ENCODE measurements at regions not wholly inside any gene's neighbourhood (a gene's known extent, or its start where the extent isn't known, plus 50 kb on each side); places are given as distances from the start of the nearest gene placed in this dataset.

DNA sequence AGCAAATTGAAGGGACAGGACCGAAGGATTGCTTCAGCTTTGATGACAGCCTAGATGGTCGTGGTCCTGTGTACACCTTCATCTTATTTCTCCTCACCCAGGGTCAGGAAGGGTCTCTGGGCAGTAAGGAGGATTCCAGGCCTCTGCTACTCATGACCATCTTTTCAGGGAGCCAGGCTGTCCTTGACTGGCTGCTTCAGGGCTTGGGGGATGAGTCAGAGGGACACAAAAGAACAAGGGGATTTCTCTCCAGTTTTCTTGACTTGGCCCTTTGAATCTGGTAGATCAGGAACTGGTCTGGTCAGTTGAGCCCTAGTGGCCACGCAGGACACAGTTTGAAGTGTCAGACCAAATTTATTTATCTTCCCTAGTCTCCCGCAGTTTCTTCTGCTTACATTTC is 402.1 kb upstream of the CHD6 start:
- DNase-seq, result no peak

DNA sequence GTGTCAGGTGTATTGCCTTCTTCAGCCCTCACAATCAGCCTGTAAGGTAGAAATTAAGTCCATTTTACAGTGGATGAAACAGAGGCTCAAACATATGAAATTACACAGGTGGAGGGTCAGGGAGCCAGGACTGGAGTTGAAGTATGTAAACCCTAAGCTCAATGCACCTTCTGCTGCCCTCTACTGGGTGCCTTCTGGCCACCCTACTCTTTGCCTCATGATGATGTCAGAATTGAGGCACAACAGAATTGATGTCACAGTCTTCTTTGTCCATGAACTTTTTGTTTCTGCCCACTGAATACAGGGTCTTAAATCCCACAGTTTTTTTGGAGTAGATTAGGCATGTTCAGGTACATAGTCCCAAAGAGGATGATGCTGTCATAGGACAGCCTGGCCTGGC is 400.8 kb upstream of the CHD6 start:
- peak; percentile 4 for DNase-seq

GRCh38 chr20:42010090-42010489 is 391.9 kb upstream of the CHD6 start:
- no peak for DNase-seq

GRCh38 chr20:42007251-42007650 is 389.1 kb upstream of the CHD6 start:
- no peak for DNase-seq

DNA sequence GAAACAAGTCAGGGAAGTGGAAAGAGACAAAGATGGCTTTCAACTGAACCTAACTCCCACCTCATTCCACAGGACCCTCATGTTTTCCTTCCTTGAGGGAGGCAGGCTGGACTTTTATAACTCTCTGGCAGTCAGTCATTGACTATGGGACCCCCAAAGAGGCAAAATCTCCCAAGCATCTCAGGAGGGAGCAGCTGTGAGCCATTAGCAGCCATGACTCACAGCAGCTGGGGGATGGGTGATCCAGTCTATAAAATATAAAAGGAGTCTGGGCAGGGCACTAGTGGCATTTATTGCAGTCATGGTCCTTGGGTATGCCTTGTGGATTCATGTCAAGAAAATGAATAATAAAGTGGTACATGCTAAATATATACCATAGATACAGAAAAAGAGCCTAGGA is 387.0 kb upstream of the CHD6 start:
- no peak for DNase-seq

- DNase-seq, result no peak
These were observed 385.2 kb upstream of the CHD6 start for GRCh38 chr20:42003380-42003779.

DNA sequence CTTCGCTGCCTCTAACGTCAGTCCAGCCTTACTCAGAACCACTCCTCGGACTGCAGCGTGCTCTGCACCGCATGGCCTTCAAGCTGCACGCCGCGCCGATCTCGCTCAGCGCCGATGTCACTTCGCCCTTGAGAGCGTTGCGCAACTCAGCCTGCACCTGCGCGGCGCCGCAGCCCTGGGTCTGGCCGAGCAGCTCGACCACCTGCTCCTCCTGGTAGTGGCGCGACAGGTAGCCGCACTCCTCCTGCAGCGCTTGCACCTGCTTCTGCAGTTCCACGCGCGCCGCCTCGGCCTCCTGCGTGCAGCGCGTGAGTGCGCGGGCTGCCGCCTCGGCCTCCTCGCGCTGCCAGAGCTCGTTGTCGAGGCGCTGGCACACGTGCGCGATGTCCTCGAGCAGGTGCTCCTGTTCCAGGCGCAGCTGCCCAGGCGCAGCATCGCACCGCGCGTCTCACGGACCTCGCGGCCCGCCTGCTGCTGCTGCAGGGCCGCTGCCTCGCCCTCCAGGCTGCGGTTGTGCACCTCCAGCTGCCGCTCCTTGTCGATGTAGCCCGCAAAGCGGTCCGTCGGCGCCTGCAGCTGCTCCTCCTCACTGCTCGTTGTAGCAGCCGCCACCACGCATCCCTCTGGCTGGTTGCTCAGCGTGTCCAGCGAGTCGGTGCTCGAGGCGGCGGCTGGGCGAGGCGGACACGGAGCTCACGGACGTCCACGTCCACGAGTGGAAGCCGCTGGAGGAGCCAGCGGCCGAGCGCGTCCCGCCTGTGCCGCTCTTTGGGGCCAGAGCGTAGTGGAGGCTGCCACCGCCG is 380.6 kb upstream of the CHD6 start:
- DNase-seq, result no peak

DNA sequence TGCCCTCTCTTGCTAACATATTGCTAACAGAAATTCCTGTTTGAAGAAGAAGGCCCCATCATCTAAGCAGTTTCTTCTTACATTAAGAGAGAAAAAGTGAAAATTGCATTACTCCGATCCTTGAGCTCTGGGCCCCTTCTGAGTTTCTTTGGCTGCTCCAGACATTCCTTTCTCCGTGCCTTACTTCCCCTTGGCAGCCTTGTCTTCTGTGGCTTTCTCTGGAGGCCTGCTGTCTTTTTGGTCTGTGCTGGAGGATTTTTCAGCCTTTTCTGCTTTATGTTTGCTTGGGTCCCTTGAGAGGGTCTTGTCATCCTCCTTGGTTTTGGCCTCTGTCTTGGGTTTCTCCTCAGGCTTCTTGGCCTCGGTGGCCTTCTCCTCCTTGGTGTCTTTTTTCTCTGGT is 378.8 kb upstream of the CHD6 start:
- DNase-seq, result no peak

- DNase-seq, result no peak
These were observed 374.3 kb upstream of the CHD6 start for GRCh38 chr20:41992481-41992880.

- DNase-seq, result no peak
These were observed 373.2 kb upstream of the CHD6 start for GRCh38 chr20:41991412-41991811.

DNA sequence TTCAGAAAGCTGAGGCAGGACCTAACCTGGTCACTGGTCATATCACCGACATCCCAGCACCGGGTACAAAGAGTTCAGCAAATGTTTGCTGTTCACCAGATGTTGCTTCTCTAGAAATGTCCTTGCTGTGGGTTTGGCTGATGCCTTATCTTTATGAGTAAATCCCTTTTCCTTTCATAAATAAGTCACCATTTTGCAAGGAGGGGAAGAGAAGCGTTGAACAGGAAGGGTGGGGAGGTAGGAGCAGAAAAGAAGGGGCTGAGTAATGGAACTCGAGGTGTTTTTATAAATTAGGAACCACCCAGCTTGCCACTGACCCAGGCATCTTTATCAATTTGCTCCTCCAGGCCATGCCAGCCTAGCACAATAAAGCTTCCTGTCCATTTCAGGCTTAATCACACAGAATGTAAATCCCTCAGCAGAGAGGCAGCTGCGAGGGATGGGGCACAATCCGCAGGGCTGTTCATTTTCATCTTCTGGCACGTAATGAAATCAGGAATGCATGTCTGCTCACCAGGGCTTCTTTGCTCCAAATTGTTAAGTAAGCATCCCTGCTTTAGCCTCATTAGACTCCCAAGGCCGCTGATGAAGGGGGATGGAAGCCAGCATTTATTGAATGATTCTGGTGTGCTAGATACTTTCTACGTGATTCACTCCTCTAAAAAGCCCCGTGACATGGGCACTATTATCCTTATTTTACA is 371.9 kb upstream of the CHD6 start:
- DNase-seq, result no peak

- no peak for DNase-seq
These were observed 371.0 kb upstream of the CHD6 start for GRCh38 chr20:41989039-41989679.

DNA sequence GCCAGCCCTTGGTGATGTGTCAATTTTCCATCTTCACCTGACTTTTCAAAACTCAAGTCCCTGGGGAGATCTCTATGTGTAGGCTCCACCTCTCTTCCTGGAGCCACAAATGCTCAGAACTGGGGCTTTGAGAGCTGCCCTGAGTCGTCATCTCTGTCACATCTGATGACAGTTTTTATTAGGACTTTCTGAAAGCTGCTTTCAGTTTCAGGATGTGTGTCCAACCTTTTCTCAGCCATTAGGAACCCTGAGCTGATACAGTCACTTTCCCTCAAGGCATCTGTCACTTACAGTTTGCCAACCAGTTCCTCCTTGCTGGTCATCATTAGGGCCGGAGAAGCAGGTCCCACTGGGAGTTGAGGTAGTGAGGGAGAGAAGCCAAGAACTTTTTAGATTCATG is 365.9 kb upstream of the CHD6 start:
- no peak for DNase-seq

GRCh38 chr20:41983159-41983558 is 365.0 kb upstream of the CHD6 start:
- no peak for DNase-seq

- DNase-seq, result no peak
These were observed 363.6 kb upstream of the CHD6 start for GRCh38 chr20:41981746-41982145.

DNA sequence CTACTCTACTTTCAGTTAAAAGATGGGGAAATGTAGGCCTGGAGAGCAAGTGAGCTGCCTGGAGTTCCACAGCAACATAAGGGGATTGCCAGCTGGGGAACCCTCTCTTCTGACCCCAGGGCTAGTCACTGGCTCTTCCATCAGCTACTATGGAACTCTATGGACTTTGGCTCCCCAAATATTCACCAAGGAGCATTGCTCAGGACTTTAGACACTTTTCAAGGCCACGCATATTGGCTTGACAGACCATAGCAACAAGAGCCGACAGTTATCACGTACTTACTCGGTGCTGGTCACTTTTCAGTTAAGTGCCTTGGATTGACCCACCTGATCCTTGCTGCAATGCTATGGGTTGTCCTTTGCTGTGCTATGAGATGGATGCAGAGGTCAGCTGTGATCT is 360.7 kb upstream of the CHD6 start:
- no peak for DNase-seq

DNA sequence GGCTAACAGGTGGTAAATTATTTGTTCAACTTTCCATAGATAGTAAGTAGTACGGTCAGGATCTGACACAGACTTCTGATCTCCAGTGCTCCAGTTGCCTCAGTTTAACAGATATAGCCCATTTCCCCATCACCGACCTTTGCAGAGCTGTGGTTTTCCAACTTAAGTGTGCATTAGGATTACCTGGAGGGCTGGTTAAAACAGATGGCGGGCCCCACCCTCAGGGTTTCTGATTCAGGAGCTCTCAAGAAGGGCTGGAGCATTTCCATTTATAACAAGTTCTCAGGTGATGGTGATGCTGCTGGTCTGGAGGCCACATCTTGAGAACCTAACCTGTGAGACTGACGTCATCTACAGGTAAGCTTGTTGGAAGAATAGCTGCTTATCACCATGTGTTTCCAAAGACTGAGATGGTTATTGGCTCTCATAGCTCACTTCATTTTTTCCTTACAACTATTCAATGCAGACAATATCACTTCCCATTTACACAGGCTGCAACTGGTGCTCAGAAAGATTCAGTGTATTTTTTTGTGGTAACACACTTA is 360.1 kb upstream of the CHD6 start:
- DNase-seq, result no peak

- DNase-seq, result no peak
These were observed 351.5 kb upstream of the CHD6 start for GRCh38 chr20:41969656-41970055.

- no peak for DNase-seq
These were observed 342.0 kb upstream of the CHD6 start for GRCh38 chr20:41960166-41960565.

GRCh38 chr20:41958391-41958790 is 340.2 kb upstream of the CHD6 start:
- DNase-seq, result no peak

DNA sequence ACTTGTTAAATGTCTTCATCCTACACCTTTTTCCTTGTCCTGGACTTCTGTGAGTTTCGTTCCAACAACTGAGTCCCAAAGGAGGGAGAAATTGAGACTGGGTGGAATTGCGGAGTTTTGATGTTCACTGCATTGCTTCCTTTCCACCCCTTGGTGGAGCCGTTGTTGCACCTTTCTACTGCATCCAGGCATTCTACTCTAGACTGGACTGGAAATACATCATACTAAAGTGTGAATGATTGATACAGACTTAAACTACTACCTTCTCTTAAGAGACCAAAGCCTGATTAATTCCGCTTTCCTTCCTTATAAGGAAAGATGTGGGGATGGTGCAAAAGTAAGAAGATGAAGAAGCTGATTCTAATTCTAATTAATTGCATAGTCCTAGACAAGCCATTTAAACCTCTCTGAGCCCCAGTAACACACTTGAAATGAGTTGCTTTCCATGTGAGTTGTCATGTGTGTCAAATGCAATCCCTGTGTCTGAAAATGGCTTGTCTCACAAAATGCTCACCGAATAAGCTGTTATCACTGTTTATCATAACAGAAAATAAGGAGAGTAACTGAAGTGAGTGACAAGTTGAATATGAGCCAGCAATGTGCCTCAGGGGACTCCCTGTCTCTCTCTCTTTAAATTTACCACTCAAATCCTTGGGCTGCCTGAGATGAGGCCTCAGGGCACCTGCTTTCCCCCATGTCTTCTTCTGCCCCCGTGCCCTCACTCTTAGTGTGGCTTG is 338.3 kb upstream of the CHD6 start:
- no peak for DNase-seq

- DNase-seq, result no peak
These were observed 334.0 kb upstream of the CHD6 start for GRCh38 chr20:41952166-41952565.

DNA sequence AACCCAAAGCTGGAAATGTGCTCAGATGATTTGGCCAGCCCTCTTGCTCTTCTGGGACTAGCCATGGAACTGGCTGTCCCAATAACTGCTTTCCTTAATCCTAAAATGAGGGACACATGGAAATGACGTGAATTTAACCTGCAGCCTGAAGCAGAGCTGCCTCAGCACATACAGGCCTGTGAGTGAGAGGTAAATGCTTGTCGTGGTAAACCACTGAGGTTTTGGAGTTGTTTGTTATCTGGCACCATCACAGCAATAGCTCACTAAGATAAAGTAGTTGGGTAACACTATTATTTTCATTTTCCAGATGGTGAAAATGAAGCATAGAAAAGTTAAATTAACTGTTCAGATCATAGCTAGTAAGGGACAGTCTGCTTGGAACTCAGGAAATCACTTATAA is 333.4 kb upstream of the CHD6 start:
- no peak for DNase-seq
